Lower leg skin (tissue), 4 donors: ENCODE measurements at regions not wholly inside any gene's neighbourhood (a gene's known extent, or its start where the extent isn't known, plus 50 kb on each side); places are given as distances from the start of the nearest gene placed in this dataset.

Source experiments
- DNase-seq, 2 donors: peaks; one replicate each; pipeline ENCODE4 v3.0.0-alpha.2; 2019; ENCODE audit warnings: low spot score in 2 of 2
- H3K4me3 ChIP-seq: fragments of 200-600 bp; sonication (generic); 2 replicates; pipeline ENCODE4 v1.5.1; 2017; ENCODE audit warnings: mild to moderate bottlenecking, low read depth; ENCODE audit not compliant: poor library complexity, severe bottlenecking
- CTCF ChIP-seq, 3 donors: fragments of 450-650 bp; IDR thresholded peaks; one replicate each; pipeline ENCODE4 v1.5.1; 2016; ENCODE audit warnings: antibody characterized with exemption in 3 of 3, mild to moderate bottlenecking in 3 of 3, moderate library complexity in 2 of 3
- POLR2A ChIP-seq, 2 donors: fragments of 450-650 bp; IDR thresholded peaks; one replicate each; pipeline ENCODE4 v1.6.1; 2016 to 2017; ENCODE audit warnings: antibody characterized with exemption in 2 of 2, mild to moderate bottlenecking in 1 of 2, moderate library complexity in 1 of 2
- WGBS, 2 donors: methylation state at CpG; one replicate each; pipeline ENCODE4 v1.1.5; 2018; 5-methylcytosine and 5-hydroxymethylcytosine counted together
- intact Hi-C: fragments of 100-400 bp; cut with DNase I; formaldehyde crosslinking; loops from one replicate; pipeline ENCODE4 v1.15.0; 2023; ENCODE audit warnings: low total_unique reads

- no peak overlapping the region for H3K4me3 ChIP-seq
- no peak for DNase-seq
- intact Hi-C loops = no loop called here
- TF ChIP-seq POLR2A (IDR thresholded peaks at IDR 0.05) (no peak), CTCF (IDR thresholded peaks at IDR 0.05) (no peak)
Measured at GRCh38 chr4:58061967-58062366, 951.8 kb upstream of the IGFBP7 start.

- no peak for DNase-seq
- 77 to 81% methylated on average over 4 of the region's 4 CpGs for WGBS, 2 donors
- no peak overlapping the region for H3K4me3 ChIP-seq
- intact Hi-C loops = no loop called here
- TF ChIP-seq POLR2A (IDR thresholded peaks at IDR 0.05) (no peak), CTCF (IDR thresholded peaks at IDR 0.05) (no peak)
Measured at GRCh38 chr4:58050439-58050838, 940.3 kb upstream of the IGFBP7 start.

- WGBS, 2 donors = 29 to 30% methylated on average over 2 of the region's 2 CpGs
- no peak for TF ChIP-seq CTCF (IDR thresholded peaks at IDR 0.05)
- TF ChIP-seq POLR2A (IDR thresholded peaks at IDR 0.05) = no peak
- no peak overlapping the region for H3K4me3 ChIP-seq
- intact Hi-C loops = no loop called here
- no peak for DNase-seq
Measured at GRCh38 chr4:58048491-58048890, 938.3 kb upstream of the IGFBP7 start.

GRCh38 chr4:58042176-58042575, 932.0 kb upstream of the IGFBP7 start:
- no peak for TF ChIP-seq POLR2A (IDR thresholded peaks at IDR 0.05)
- no peak for TF ChIP-seq CTCF (IDR thresholded peaks at IDR 0.05)
- intact Hi-C loops = no loop called here
- DNase-seq = no peak

GRCh38 chr4:57993944-57994343, 883.8 kb upstream of the IGFBP7 start:
- no peak for DNase-seq
- 37 to 51% methylated on average over 2 of the region's 2 CpGs for WGBS, 2 donors
- TF ChIP-seq POLR2A (IDR thresholded peaks at IDR 0.05) = no peak
- no peak for TF ChIP-seq CTCF (IDR thresholded peaks at IDR 0.05)
- intact Hi-C loops = no loop called here
- no peak overlapping the region for H3K4me3 ChIP-seq

More at GRCh38 chr4:58042176-58042575, 932.0 kb upstream of the IGFBP7 start:
- H3K4me3 ChIP-seq = no peak overlapping the region
- 88 to 94% methylated on average over 1 of the region's 1 CpG for WGBS, 2 donors

GRCh38 chr4:57989430-57989829, 879.2 kb upstream of the IGFBP7 start:
- 89 to 90% methylated on average over 6 of the region's 6 CpGs for WGBS, 2 donors
- no peak for DNase-seq
- intact Hi-C loops = no loop called here
- no peak for TF ChIP-seq POLR2A (IDR thresholded peaks at IDR 0.05)
- TF ChIP-seq CTCF (IDR thresholded peaks at IDR 0.05) = no peak
- H3K4me3 ChIP-seq = no peak overlapping the region
